ENCODE measurements at regions not wholly inside any gene's neighbourhood (a gene's known extent, or its start where the extent isn't known, plus 50 kb on each side); places are given as distances from the start of the nearest gene placed in this dataset.

DNA sequence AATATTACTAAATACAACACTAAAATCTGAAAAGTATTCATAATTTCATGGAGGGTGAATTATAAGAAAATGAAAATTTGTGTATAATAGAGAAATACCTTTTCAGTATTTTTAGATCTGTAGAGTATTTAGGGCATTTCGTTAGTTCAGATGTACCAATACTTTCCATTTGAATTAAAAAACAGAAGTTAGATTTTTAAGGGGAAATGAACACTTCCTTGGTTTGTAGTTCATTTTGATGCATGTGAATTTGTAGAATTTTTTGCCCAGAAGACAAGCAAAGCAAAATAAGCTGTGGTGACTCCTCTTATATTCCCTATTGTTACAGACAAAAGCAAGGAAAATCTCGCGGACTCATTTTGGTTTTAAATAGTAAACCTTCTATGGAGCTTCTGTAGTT lies 209.0 kb upstream of the RPS23 start:
- TF ChIP-seq, protein P1, sequence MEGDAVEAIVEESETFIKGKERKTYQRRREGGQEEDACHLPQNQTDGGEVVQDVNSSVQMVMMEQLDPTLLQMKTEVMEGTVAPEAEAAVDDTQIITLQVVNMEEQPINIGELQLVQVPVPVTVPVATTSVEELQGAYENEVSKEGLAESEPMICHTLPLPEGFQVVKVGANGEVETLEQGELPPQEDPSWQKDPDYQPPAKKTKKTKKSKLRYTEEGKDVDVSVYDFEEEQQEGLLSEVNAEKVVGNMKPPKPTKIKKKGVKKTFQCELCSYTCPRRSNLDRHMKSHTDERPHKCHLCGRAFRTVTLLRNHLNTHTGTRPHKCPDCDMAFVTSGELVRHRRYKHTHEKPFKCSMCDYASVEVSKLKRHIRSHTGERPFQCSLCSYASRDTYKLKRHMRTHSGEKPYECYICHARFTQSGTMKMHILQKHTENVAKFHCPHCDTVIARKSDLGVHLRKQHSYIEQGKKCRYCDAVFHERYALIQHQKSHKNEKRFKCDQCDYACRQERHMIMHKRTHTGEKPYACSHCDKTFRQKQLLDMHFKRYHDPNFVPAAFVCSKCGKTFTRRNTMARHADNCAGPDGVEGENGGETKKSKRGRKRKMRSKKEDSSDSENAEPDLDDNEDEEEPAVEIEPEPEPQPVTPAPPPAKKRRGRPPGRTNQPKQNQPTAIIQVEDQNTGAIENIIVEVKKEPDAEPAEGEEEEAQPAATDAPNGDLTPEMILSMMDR (IDR thresholded peaks at IDR 0.05), result no peak
- TF ChIP-seq POLR2AphosphoS5 (IDR thresholded peaks at IDR 0.05), result no peak
